Muscle of leg (tissue), 3 donors: ENCODE measurements at regions not wholly inside any gene's neighbourhood (a gene's known extent, or its start where the extent isn't known, plus 50 kb on each side); places are given as distances from the start of the nearest gene placed in this dataset.

Source experiments
- DNase-seq: peaks from one replicate; pipeline ENCODE4 v3.0.0; 2013
- H3K27ac ChIP-seq: one replicate; pipeline ENCODE4 v1.5.1; 2013; ENCODE audit warnings: mild to moderate bottlenecking, low read length, control low read depth
- H3K27me3 ChIP-seq: one replicate; pipeline ENCODE4 v1.6.1; 2013; ENCODE audit warnings: low read length; ENCODE audit not compliant: control insufficient read depth, insufficient read depth
- H3K36me3 ChIP-seq: one replicate; pipeline ENCODE4 v1.6.1; 2013; ENCODE audit warnings: low read length; ENCODE audit not compliant: control insufficient read depth, insufficient read depth
- H3K4me1 ChIP-seq: one replicate; pipeline ENCODE4 v1.6.1; 2013; ENCODE audit warnings: low read length; ENCODE audit not compliant: control insufficient read depth, insufficient read depth
- H3K4me3 ChIP-seq: one replicate; pipeline ENCODE4 v1.5.1; 2013; ENCODE audit warnings: low read length, control low read depth
- H3K9me3 ChIP-seq: replicated peaks from 2 replicates; pipeline ENCODE4 v1.6.1; 2013; ENCODE audit warnings: low read depth, low read length; ENCODE audit not compliant: control insufficient read depth
- WGBS: methylation state at CpG from one replicate; pipeline ENCODE4 v1.1.5; 2013; ENCODE audit warnings: missing lambda C conversion rate; ENCODE audit not compliant: insufficient coverage; 5-methylcytosine and 5-hydroxymethylcytosine counted together

GRCh38 chr21:28743723-28744122 is 249.0 kb downstream of the LTN1 start:
- no peak overlapping the region for H3K4me3 ChIP-seq
- no peaks in the 10 kb centered on the region for H3K27me3 ChIP-seq
- DNase-seq: no peak
- no peaks in the 10 kb centered on the region for H3K9me3 ChIP-seq
- H3K36me3 ChIP-seq: no peaks in the 10 kb centered on the region
- peaks cover 3% of the 10 kb centered on the region for H3K4me1 ChIP-seq
- no peak overlapping the region for H3K27ac ChIP-seq
- no CpG with 5 or more reads among the region's 1 CpG for WGBS

- peak; percentile 70 for DNase-seq
- Histone ChIP-seq H3K36me3 (no peaks in the 10 kb centered on the region), H3K4me3 (no peak overlapping the region), H3K4me1 (peaks cover 13% of the 10 kb centered on the region), H3K27ac (no peak overlapping the region), H3K9me3 (no peaks in the 10 kb centered on the region), H3K27me3 (no peaks in the 10 kb centered on the region)
- no CpG with 5 or more reads among the region's 3 CpGs for WGBS
These were observed 250.2 kb downstream of the LTN1 start for GRCh38 chr21:28742527-28742926.

GRCh38 chr21:28740125-28740524 is 252.6 kb downstream of the LTN1 start:
- H3K4me1 ChIP-seq: peaks cover 10% of the 10 kb centered on the region
- H3K27ac ChIP-seq: no peak overlapping the region
- peaks cover 3% of the 10 kb centered on the region for H3K9me3 ChIP-seq
- no peaks in the 10 kb centered on the region for H3K36me3 ChIP-seq
- no CpG with 5 or more reads among the region's 2 CpGs for WGBS
- no peak overlapping the region for H3K4me3 ChIP-seq
- no peaks in the 10 kb centered on the region for H3K27me3 ChIP-seq
- no peak for DNase-seq

GRCh38 chr21:28738882-28739281 is 253.8 kb downstream of the LTN1 start:
- H3K4me3 ChIP-seq: no peak overlapping the region
- no peaks in the 10 kb centered on the region for H3K27me3 ChIP-seq
- H3K9me3 ChIP-seq: peaks cover 5% of the 10 kb centered on the region
- no peaks in the 10 kb centered on the region for H3K36me3 ChIP-seq
- no peak for DNase-seq
- WGBS: 84% methylated on average over 6 of the region's 7 CpGs
- no peak overlapping the region for H3K27ac ChIP-seq
- peaks cover 10% of the 10 kb centered on the region for H3K4me1 ChIP-seq

GRCh38 chr21:28738420-28738704 is 254.3 kb downstream of the LTN1 start:
- no peak for DNase-seq
- no peak overlapping the region for H3K27ac ChIP-seq
- H3K4me3 ChIP-seq: no peak overlapping the region
- 37% methylated on average over 3 of the region's 5 CpGs for WGBS
- H3K4me1 ChIP-seq: peaks cover 10% of the 10 kb centered on the region
- no peaks in the 10 kb centered on the region for H3K36me3 ChIP-seq
- H3K9me3 ChIP-seq: peaks cover 5% of the 10 kb centered on the region
- H3K27me3 ChIP-seq: no peaks in the 10 kb centered on the region

DNA sequence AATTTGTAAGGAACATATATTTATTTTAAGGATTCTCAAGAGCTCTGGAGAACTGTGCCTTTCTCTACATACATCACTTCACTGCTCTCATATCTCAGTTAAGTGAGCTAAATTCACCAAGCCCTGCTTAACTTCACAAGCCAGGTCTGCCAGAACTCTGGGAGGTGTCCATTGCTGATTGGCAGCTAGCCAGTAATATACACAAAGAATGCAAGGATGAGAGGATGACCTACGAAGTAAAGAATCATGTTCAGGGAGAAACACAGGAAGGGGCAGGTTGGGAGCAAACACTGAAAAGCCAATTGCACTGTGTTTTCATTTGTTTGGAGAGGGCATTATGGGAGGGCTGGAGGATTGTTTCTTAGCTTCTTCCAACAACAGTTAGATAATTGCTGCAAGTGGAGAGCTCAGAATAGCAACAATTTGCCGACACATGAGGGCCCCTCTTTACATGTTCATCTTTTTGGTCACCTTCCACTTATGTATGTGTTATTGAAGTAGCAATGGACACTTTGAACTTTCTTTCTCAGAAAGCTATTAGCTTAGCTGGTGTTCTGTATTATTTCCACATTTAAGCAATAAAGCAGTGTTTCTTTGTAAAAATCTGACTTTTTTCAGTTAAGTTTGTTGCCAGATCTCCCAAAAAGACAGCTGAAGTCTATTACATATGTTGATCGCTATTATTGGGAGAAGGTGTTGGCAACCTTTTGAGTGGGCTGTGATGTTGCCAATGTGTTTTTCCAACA is 254.8 kb downstream of the LTN1 start:
- peak; percentile 72 for DNase-seq
- Histone ChIP-seq H3K36me3 (no peaks in the 10 kb centered on the region), H3K27me3 (no peaks in the 10 kb centered on the region), H3K4me3 (no peak overlapping the region), H3K27ac (no peak overlapping the region), H3K9me3 (peaks cover 5% of the 10 kb centered on the region), H3K4me1 (peaks cover 10% of the 10 kb centered on the region)
- WGBS: 47% methylated on average over 2 of the region's 3 CpGs

DNA sequence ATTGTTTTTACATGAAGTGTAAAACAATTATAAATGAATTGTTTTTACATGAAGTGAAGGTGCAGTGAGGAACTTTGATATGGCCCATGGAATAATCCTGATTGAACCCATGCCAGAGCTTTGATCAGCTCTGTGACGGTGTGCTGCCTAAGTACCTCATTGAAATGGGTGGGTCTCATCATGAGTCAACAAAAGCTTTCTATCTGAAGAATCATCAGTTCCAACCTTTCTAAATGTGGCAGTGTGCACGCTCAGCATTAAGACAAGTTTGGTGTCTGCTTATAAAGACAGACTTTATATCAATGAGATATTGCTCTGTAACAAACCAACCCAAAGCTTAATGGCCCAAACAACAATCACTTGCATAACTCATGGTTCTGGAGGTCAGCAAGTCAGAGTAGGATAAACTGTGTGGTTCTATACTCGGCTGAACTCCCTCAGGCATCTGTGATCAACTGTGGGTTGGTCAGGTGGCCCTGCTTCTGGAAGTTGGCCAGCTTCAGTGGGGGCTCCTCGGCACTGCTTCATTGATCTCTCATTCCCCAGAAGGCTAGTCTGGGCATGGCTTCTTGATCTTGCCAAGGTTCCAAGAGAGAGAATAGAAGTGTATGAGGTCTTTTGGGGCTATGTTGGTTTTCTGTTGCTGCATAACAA is 258.0 kb downstream of the LTN1 start:
- peaks cover 13% of the 10 kb centered on the region for H3K4me1 ChIP-seq
- 50% methylated on average over 2 of the region's 4 CpGs for WGBS
- DNase-seq: no peak
- H3K27ac ChIP-seq: no peak overlapping the region
- no peaks in the 10 kb centered on the region for H3K36me3 ChIP-seq
- H3K27me3 ChIP-seq: no peaks in the 10 kb centered on the region
- H3K9me3 ChIP-seq: peaks cover 5% of the 10 kb centered on the region
- H3K4me3 ChIP-seq: no peak overlapping the region

- Histone ChIP-seq H3K4me1 (peaks cover 3% of the 10 kb centered on the region), H3K27ac (no peak overlapping the region), H3K4me3 (no peak overlapping the region), H3K9me3 (peaks cover 5% of the 10 kb centered on the region), H3K27me3 (no peaks in the 10 kb centered on the region), H3K36me3 (no peaks in the 10 kb centered on the region)
- DNase-seq: no peak
- WGBS: 81% methylated on average over 6 of the region's 6 CpGs
These were observed 260.9 kb downstream of the LTN1 start for GRCh38 chr21:28731700-28732321.

DNA sequence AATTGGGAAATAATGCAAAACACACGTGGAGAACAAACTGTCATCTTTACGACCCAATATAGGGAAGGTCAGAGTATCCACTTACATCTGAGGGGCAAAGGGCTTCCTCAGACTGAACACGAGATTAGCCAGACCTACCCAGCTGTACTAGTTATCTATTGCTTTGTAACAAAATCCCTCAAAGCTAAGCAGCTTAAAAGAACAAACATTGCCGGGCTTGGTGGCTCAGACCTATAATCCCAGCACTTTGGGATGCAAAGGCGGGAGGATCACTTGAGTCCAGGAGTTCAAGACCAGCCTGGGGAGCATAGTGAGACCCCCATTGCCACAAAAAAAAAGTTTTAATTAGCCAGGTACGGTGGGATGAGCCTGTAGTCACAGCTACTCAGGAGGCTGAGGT is 262.8 kb downstream of the LTN1 start:
- no peak overlapping the region for H3K27ac ChIP-seq
- no peaks in the 10 kb centered on the region for H3K27me3 ChIP-seq
- no peaks in the 10 kb centered on the region for H3K36me3 ChIP-seq
- peaks cover 3% of the 10 kb centered on the region for H3K4me1 ChIP-seq
- peaks cover 1% of the 10 kb centered on the region for H3K9me3 ChIP-seq
- H3K4me3 ChIP-seq: no peak overlapping the region
- no peak for DNase-seq
- WGBS: 49% methylated on average over 3 of the region's 6 CpGs

GRCh38 chr21:28727809-28728208 is 264.9 kb downstream of the LTN1 start:
- WGBS: no CpG with 5 or more reads among the region's 1 CpG
- DNase-seq: no peak
- H3K27ac ChIP-seq: no peak overlapping the region

More at GRCh38 chr21:28727809-28728208, 264.9 kb downstream of the LTN1 start:
- H3K27me3 ChIP-seq: no peaks in the 10 kb centered on the region
- H3K4me3 ChIP-seq: no peak overlapping the region
- peaks cover 3% of the 10 kb centered on the region for H3K4me1 ChIP-seq
- H3K9me3 ChIP-seq: no peaks in the 10 kb centered on the region
- H3K36me3 ChIP-seq: no peaks in the 10 kb centered on the region
